ENCODE measurements at regions not wholly inside any gene's neighbourhood (a gene's known extent, or its start where the extent isn't known, plus 50 kb on each side); places are given as distances from the start of the nearest gene placed in this dataset.

DNA sequence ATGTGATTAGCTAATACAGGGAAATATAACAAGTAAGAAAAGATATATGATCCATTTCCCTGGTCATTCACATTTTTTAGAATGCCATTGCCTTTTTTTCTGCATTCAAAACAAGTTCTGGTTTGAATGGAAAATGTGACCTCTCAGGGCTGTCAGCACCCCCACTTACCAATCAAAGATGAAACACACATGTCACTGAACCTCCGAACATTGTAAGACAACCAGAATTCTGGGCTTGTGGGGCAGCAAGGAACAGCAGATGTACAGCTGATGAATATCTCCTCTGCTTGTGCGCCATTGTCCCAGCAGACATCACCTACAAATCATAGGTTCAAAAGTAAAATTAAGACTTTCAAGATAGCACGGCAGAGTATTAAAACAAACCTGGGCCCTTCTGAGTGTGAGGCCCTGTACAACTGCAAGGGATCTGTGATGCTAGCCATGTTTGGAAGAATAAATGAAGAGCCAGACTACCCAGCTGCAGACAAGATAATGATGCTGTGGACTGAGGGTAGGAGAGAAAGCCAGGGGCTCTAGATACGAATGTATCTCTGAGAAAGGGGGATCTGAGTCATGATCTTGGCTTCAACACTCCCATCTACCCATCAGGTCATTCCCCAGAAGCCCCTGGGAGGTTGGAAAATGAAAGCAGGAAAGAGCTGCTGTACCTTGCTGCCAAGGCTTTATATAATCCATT, 108.7 kb upstream of the SERTAD2 start:
- Mint-ChIP-seq H3K27me3 (ENCODE audit: low read depth) (peaks cover 52% of the 10 kb centered on the region), H3K36me3 (ENCODE audit: insufficient read depth in 1 of 3, low read depth in 3 of 3) (no peaks in the 10 kb centered on the region), H3K9me3 (peaks cover 0 to 3% of the 10 kb centered on the region in 2 experiments; a peak in 1 of 5 replicates), H3K4me1 (peaks cover 5 to 7% of the 10 kb centered on the region in 2 experiments), H3K4me3 (no peak overlapping the region), H3K27ac (no peak overlapping the region)
- H3K27ac ChIP-seq (ENCODE audit: insufficient read length, low read depth, low read length) = no peak overlapping the region
- H3K18ac ChIP-seq (ENCODE audit: insufficient read length, low read depth, low read length) = no peak overlapping the region
- H3K4ac ChIP-seq (ENCODE audit: low read depth, low read length) = no peak overlapping the region
- H2AFZ ChIP-seq (ENCODE audit: low read length) = no peak overlapping the region
- no peak overlapping the region for H2BK15ac ChIP-seq (ENCODE audit: low read depth, low read length)
- H4K8ac ChIP-seq (replicated peaks; ENCODE audit: insufficient read length, low read depth, low read length) = no peak overlapping the region
- no peak overlapping the region for H3K9ac ChIP-seq (ENCODE audit: extremely low read depth, insufficient read length, low read length)
- no peak for DNase-seq
- no peak overlapping the region for H2AK5ac ChIP-seq (ENCODE audit: insufficient read length, low read length)
- H4K20me1 ChIP-seq (ENCODE audit: control insufficient read depth, insufficient read depth, insufficient read length) = no peaks in the 10 kb centered on the region
- H3K27me3 ChIP-seq (ENCODE audit: insufficient read depth, low read length) = peaks cover 8% of the 10 kb centered on the region
- no peak overlapping the region for H2BK12ac ChIP-seq (ENCODE audit: insufficient read length, low read depth, low read length)
- WGBS (ENCODE audit: extremely low coverage, insufficient read length, low lambda C conversion rate) = no CpG with 5 or more reads among the region's 4 CpGs
- H3K56ac ChIP-seq (ENCODE audit: insufficient read length, low read depth, low read length) = no peak overlapping the region
- no peak overlapping the region for H3K14ac ChIP-seq (ENCODE audit: insufficient read depth, low read length)
- no peak overlapping the region for H4K5ac ChIP-seq (ENCODE audit: insufficient read length, low read depth, low read length)
- no peak overlapping the region for H2BK20ac ChIP-seq (ENCODE audit: low read depth, low read length, poor library complexity, severe bottlenecking)
- H3K79me1 ChIP-seq (ENCODE audit: insufficient read depth, low read depth, low read length, poor library complexity, severe bottlenecking) = no peaks in the 10 kb centered on the region
- no peak overlapping the region for H4K91ac ChIP-seq (ENCODE audit: insufficient read length, low read depth, low read length)
- H3K23me2 ChIP-seq (ENCODE audit: insufficient read length, low read depth, low read length, poor library complexity, severe bottlenecking) = no peaks in the 10 kb centered on the region
- H3K4me1 ChIP-seq (ENCODE audit: insufficient read depth, low read length) = no peaks in the 10 kb centered on the region
- no peak overlapping the region for H2BK5ac ChIP-seq (ENCODE audit: insufficient read length, low read length)
- TF ChIP-seq, protein P1, sequence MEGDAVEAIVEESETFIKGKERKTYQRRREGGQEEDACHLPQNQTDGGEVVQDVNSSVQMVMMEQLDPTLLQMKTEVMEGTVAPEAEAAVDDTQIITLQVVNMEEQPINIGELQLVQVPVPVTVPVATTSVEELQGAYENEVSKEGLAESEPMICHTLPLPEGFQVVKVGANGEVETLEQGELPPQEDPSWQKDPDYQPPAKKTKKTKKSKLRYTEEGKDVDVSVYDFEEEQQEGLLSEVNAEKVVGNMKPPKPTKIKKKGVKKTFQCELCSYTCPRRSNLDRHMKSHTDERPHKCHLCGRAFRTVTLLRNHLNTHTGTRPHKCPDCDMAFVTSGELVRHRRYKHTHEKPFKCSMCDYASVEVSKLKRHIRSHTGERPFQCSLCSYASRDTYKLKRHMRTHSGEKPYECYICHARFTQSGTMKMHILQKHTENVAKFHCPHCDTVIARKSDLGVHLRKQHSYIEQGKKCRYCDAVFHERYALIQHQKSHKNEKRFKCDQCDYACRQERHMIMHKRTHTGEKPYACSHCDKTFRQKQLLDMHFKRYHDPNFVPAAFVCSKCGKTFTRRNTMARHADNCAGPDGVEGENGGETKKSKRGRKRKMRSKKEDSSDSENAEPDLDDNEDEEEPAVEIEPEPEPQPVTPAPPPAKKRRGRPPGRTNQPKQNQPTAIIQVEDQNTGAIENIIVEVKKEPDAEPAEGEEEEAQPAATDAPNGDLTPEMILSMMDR (conservative IDR thresholded peaks at IDR 0.05) = no peak
- no peak overlapping the region for H3T11ph ChIP-seq (ENCODE audit: low read length)
- no peaks in the 10 kb centered on the region for H3K9me3 ChIP-seq (ENCODE audit: control insufficient read depth, low read depth, low read length)
- no peak overlapping the region for H3K4me2 ChIP-seq (ENCODE audit: insufficient read depth, insufficient read length, low read length)
- H3K23ac ChIP-seq (ENCODE audit: insufficient read length, low read depth, low read length) = no peak overlapping the region
- no peaks in the 10 kb centered on the region for H3K79me2 ChIP-seq (ENCODE audit: insufficient read depth, low read length)
- no peak overlapping the region for H2BK120ac ChIP-seq (ENCODE audit: low read depth, low read length, poor library complexity, severe bottlenecking)

All from H9 (cell line).